ENCODE measurements at regions not wholly inside any gene's neighbourhood (a gene's known extent, or its start where the extent isn't known, plus 50 kb on each side); places are given as distances from the start of the nearest gene placed in this dataset.

- no peak for TF ChIP-seq POLR2A (IDR thresholded peaks at IDR 0.05)
- no peak for TF ChIP-seq CTCF (IDR thresholded peaks at IDR 0.05)
- TF ChIP-seq POLR2AphosphoS5 (IDR thresholded peaks at IDR 0.05; ENCODE audit: insufficient read depth in 1 of 2, low read depth in 1 of 2), result no peak
Measured at GRCh38 chr4:37002625-37003024, 241.9 kb upstream of the NWD2 start.
